MM.1S (cell line): ENCODE measurements at regions not wholly inside any gene's neighbourhood (a gene's known extent, or its start where the extent isn't known, plus 50 kb on each side); places are given as distances from the start of the nearest gene placed in this dataset.

Experiments used
- DNase-seq: peaks from one replicate; pipeline ENCODE4 v3.0.0-alpha.2; 2015
- H2AFZ ChIP-seq: fragments of 300-600 bp; sonication (generic); 2 replicates; pipeline ENCODE4 v1.6.0; 2016; ENCODE audit warnings: antibody characterized with exemption, low read length
- H3F3A ChIP-seq: fragments of 300-600 bp; sonication (generic); 2 replicates; pipeline ENCODE4 v1.6.1; 2016; ENCODE audit warnings: mild to moderate bottlenecking, antibody characterized with exemption, low read length, moderate library complexity, mixed read lengths; ENCODE audit not compliant: insufficient read depth
- H3K27ac ChIP-seq: fragments of 300-600 bp; sonication (generic); 2 replicates; pipeline ENCODE4 v1.5.1; 2016; ENCODE audit warnings: mild to moderate bottlenecking, low read length
- H3K27me3 ChIP-seq: fragments of 300-600 bp; sonication (generic); replicated peaks from 2 replicates; pipeline ENCODE4 v1.6.0; 2016; ENCODE audit warnings: low read length; ENCODE audit not compliant: insufficient read depth
- H3K36me3 ChIP-seq: fragments of 300-600 bp; sonication (generic); replicated peaks from 2 replicates; pipeline ENCODE4 v1.6.1; 2016; ENCODE audit warnings: mild to moderate bottlenecking, low read length, mixed read lengths; ENCODE audit not compliant: insufficient read depth
- H3K4me1 ChIP-seq: fragments of 300-600 bp; sonication (generic); 2 replicates; pipeline ENCODE4 v1.6.1; 2016; ENCODE audit warnings: low read length, mixed read lengths
- H3K4me2 ChIP-seq: fragments of 300-600 bp; sonication (generic); 2 replicates; pipeline ENCODE4 v1.6.0; 2016; ENCODE audit warnings: low read depth, low read length
- H3K4me3 ChIP-seq: fragments of 300-600 bp; sonication (generic); 2 replicates; pipeline ENCODE4 v1.5.1; 2016; ENCODE audit warnings: low read length, mixed read lengths
- H3K79me2 ChIP-seq: fragments of 300-600 bp; sonication (generic); 2 replicates; pipeline ENCODE4 v1.6.1; 2016; ENCODE audit warnings: mixed run types, low read length, mixed read lengths
- H3K9ac ChIP-seq: fragments of 300-600 bp; sonication (generic); 2 replicates; pipeline ENCODE4 v1.6.1; 2016; ENCODE audit warnings: low read length, mixed read lengths
- H3K9me2 ChIP-seq: fragments of 300-600 bp; sonication (generic); replicated peaks from 2 replicates; pipeline ENCODE4 v1.6.1; 2016; ENCODE audit warnings: mild to moderate bottlenecking, low read length, mixed read lengths; ENCODE audit not compliant: insufficient read depth
- H3K9me3 ChIP-seq: fragments of 300-600 bp; sonication (generic); replicated peaks from 2 replicates; pipeline ENCODE4 v1.6.1; 2016; ENCODE audit warnings: mild to moderate bottlenecking, low read length, mixed read lengths; ENCODE audit not compliant: insufficient read depth
- H4K20me1 ChIP-seq: fragments of 300-600 bp; sonication (generic); 2 replicates; pipeline ENCODE4 v1.6.1; 2016; ENCODE audit warnings: mild to moderate bottlenecking, low read length, moderate library complexity, mixed read lengths; ENCODE audit not compliant: insufficient read depth
- EZH2 ChIP-seq: fragments of 300-600 bp; sonication (generic); optimal IDR thresholded peaks from 2 replicates; pipeline ENCODE3; 2017; ENCODE audit warnings: low read depth, mild to moderate bottlenecking, antibody characterized with exemption, low read length, mixed read lengths
- EZH2phosphoT487 ChIP-seq: fragments of 300-600 bp; sonication (generic); IDR thresholded peaks from 2 replicates; pipeline ENCODE4 v1.6.1; 2018; ENCODE audit warnings: antibody characterized with exemption, low read length
- TF ChIP-seq, protein P1 (sequence below): fragments of 300-600 bp; sonication (generic); IDR thresholded peaks from 2 replicates; pipeline ENCODE4 v1.5.1; 2016; ENCODE audit warnings: antibody characterized with exemption, low read length, mixed read lengths

DNA sequence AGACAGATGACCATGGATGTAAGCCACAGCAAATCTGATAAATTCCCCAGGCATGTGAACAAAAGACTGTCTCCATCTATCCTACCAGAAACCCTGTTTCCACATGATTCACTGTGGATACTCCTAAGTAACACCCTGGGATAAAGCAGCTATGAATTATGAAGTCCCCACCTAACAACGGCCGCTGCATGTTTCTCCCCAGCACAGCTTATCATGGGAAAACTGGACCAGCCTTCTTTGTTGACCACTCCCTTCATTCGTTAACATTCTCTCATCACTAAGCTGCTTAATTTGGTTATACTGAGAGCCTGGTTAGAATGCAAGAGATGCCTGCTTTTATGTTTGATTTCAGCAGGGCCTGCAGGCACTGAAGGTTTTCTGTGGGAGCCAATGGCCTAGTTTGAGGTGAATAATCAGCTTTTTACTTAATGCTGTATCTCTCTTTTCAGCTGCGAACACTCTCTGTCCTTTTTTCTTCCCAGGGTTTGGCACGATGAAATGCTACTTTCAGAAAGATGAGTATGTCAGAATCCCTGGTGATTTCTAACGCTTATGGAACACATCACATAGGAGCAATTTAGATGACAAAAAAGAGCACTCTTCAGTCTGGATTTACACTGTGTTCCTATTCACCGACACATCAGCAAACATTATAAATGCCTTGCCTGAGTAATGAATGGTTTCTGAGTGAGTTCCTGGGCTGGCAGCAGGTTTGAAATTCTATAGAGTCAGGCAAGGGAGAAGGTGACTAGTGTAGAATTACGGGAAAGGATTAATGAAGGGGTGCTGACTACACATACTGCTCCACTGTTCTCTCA lies 318.4 kb upstream of the ZNF608 start:
- Histone ChIP-seq H3K9me2 (no peaks in the 10 kb centered on the region), H4K20me1 (no peaks in the 10 kb centered on the region), H3K4me2 (no peak overlapping the region), H3K9me3 (no peaks in the 10 kb centered on the region), H3K4me1 (no peaks in the 10 kb centered on the region), H3K36me3 (no peaks in the 10 kb centered on the region), H2AFZ (no peak overlapping the region), H3K9ac (no peak overlapping the region), H3F3A (no peaks in the 10 kb centered on the region), H3K79me2 (no peaks in the 10 kb centered on the region), H3K4me3 (no peak overlapping the region), H3K27me3 (no peaks in the 10 kb centered on the region), H3K27ac (no peak overlapping the region)
- TF ChIP-seq, protein P1, sequence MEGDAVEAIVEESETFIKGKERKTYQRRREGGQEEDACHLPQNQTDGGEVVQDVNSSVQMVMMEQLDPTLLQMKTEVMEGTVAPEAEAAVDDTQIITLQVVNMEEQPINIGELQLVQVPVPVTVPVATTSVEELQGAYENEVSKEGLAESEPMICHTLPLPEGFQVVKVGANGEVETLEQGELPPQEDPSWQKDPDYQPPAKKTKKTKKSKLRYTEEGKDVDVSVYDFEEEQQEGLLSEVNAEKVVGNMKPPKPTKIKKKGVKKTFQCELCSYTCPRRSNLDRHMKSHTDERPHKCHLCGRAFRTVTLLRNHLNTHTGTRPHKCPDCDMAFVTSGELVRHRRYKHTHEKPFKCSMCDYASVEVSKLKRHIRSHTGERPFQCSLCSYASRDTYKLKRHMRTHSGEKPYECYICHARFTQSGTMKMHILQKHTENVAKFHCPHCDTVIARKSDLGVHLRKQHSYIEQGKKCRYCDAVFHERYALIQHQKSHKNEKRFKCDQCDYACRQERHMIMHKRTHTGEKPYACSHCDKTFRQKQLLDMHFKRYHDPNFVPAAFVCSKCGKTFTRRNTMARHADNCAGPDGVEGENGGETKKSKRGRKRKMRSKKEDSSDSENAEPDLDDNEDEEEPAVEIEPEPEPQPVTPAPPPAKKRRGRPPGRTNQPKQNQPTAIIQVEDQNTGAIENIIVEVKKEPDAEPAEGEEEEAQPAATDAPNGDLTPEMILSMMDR: no peak
- DNase-seq: no peak

DNA sequence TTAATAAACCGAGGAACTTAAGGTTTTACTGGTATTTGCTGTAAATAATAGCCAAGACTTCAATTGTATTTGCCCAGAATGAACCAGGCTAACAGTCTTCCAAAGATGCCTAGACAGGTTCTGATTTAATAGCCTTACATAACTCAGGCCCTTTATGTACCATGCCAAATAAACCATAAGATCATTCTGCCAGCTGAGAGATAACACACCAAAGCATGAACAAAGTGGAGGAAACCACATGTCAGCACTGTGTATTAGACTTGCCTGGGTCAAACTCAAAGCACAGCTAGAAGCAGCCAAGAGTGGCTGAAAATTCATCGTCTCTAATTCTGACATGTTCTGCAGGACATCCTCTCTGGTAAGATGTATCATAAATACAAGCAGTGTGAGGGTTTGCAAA lies 319.3 kb upstream of the ZNF608 start:
- no peak overlapping the region for H2AFZ ChIP-seq
- H3K9ac ChIP-seq: no peak overlapping the region
- H3K79me2 ChIP-seq: no peaks in the 10 kb centered on the region
- no peak for DNase-seq
- H3K36me3 ChIP-seq: no peaks in the 10 kb centered on the region
- no peaks in the 10 kb centered on the region for H3F3A ChIP-seq
- no peaks in the 10 kb centered on the region for H4K20me1 ChIP-seq
- H3K27ac ChIP-seq: no peak overlapping the region
- H3K4me2 ChIP-seq: no peak overlapping the region
- TF ChIP-seq EZH2phosphoT487 (no peak), EZH2 (no peak)
- TF ChIP-seq, protein P1: no peak
- H3K4me1 ChIP-seq: no peaks in the 10 kb centered on the region
- no peaks in the 10 kb centered on the region for H3K9me3 ChIP-seq
- H3K4me3 ChIP-seq: no peak overlapping the region
- no peaks in the 10 kb centered on the region for H3K27me3 ChIP-seq
- H3K9me2 ChIP-seq: no peaks in the 10 kb centered on the region

DNA sequence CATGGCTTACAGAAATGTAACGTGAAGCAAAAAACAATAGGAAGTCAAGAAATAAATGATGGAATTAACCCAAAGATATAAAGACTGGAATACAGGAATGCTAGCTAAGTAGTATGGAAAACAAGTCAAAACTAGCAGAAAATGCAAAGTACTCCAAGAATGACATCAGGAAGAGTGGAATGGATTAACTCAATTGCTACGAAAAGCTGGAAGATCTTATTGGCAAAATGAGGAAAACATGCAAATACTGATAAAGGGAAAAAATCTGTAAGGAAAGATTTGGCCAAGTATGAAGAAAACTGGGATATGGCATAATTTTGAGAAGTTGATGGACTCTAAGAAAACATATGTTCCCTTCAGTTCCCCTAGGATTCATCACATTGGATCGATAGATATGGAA lies 324.5 kb upstream of the ZNF608 start:
- no peaks in the 10 kb centered on the region for H3K27me3 ChIP-seq
- no peaks in the 10 kb centered on the region for H3F3A ChIP-seq
- H3K79me2 ChIP-seq: no peaks in the 10 kb centered on the region
- H4K20me1 ChIP-seq: no peaks in the 10 kb centered on the region
- H3K4me2 ChIP-seq: no peak overlapping the region
- H3K4me1 ChIP-seq: no peaks in the 10 kb centered on the region
- DNase-seq: no peak
- H3K4me3 ChIP-seq: no peak overlapping the region
- no peak overlapping the region for H3K9ac ChIP-seq
- H2AFZ ChIP-seq: no peak overlapping the region
- no peaks in the 10 kb centered on the region for H3K36me3 ChIP-seq
- no peak for TF ChIP-seq EZH2
- TF ChIP-seq, protein P1: no peak
- no peak for TF ChIP-seq EZH2phosphoT487
- no peaks in the 10 kb centered on the region for H3K9me3 ChIP-seq
- H3K9me2 ChIP-seq: no peaks in the 10 kb centered on the region
- no peak overlapping the region for H3K27ac ChIP-seq
